ENCODE measurements at regions not wholly inside any gene's neighbourhood (a gene's known extent, or its start where the extent isn't known, plus 50 kb on each side); places are given as distances from the start of the nearest gene placed in this dataset.

DNA sequence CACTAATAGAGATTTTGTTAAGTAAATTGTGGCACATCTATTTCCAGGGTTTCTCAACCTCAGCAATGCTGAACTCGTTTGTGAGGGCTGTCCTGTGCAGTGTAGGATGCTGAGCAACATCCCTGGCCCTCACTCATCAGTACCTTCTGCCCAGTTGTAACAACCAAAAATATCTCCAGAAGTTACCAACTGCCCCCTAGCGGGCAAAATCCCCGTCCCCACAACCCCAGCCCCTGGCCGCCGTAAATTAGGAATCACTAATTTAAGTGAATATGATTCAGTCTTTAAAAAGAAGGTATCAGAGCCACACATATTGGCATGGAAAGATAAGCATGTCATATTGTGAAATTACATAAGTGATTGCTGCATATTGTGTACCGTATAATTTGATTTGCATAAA lies 123.4 kb downstream of the ASB9 start:
- TF ChIP-seq CTCF (IDR thresholded peaks at IDR 0.05; ENCODE audit: low read depth, low read length) = peak; percentile 37
- DNase-seq (ENCODE audit: extremely low read depth, low read depth) = no peak

DNA sequence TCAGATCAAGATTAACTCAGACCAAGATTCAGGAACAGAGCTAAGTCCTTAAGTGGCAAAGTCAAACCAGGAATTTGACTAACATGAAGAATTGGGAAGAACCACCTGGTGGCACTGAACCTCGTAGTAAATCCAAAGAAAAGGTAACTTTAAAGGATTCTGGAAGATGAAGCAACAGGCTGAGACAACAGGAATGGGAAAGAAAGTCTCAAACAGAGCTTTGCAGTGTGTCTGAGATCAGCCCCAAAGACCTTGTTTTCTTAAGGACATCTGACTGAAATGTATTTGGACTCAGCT lies 126.1 kb downstream of the ASB9 start:
- no peak for DNase-seq (ENCODE audit: extremely low read depth, low read depth)
- TF ChIP-seq CTCF (IDR thresholded peaks at IDR 0.05; ENCODE audit: low read depth, low read length) = no peak

DNA sequence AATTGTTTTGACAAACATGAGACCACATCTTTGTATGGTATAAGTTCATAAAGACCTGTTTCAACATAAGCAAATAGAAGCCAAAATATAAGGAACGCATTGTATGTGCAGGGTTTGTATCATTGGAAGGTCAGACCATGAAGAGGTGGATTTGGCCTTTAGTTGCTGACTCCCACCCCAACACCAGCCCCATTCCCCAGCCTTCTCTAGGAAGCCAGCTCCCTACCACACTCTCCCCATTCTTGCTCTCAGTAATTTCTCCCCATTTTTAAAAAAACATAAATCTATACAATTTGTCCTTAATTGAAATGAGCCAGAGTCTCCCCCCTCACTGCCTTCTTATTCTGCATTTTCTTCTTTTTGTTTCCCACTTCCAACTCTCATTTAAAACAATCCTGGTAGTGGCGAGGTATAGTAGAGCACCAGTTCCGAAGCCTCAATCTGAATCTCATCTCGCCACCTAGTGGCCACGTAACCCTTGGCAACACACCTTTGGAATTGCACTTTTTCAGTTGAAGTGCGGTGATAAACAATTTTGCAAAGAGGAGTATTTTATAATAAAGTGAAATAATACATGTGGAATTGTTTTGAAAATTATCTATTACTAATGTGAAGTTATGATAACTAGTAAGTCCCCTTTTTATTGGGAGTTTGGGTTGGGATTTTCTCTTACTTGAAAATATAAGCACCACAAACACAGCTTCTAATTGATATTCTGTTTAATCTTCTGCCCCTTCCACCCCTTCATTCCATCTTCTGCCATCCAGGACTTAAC lies 126.6 kb downstream of the ASB9 start:
- no peak for DNase-seq (ENCODE audit: extremely low read depth, low read depth)
- TF ChIP-seq CTCF (IDR thresholded peaks at IDR 0.05; ENCODE audit: low read depth, low read length) = peak; percentile 75

DNA sequence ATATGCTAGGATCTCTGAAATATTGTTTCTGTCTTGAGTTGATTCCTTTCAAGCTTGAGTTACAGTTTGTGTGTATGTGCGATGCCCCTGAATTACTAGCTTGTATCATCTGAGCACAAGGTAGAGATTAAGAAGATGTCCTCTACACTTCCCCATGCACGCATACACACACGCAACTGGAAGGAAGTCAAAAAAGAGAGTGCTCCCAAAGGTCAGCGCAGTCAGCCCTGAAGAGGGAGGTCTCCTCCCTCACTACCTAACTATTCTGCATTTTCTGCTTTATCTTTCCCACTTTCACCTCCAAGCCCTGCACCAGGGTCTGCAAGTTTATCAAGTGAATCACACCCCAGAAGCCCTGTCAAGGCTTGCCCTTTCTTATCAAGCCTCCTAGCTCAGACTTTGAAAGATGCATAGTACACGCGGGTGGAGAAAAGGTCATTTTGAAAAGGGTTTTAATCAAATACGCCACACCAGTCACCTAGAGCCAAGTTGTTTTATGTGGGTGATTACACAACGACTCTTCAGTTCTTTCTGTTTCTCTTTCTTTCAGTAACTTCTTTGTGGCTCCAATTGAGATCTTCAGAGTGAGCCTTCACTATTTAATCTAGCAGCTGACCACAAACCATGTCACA lies 127.7 kb downstream of the ASB9 start:
- DNase-seq (ENCODE audit: extremely low read depth, low read depth) = no peak
- TF ChIP-seq CTCF (IDR thresholded peaks at IDR 0.05; ENCODE audit: low read depth, low read length) = no peak

GRCh38 chrX:15136795-15137194 lies 133.1 kb downstream of the ASB9 start:
- TF ChIP-seq CTCF (IDR thresholded peaks at IDR 0.05; ENCODE audit: low read depth, low read length) = no peak
- DNase-seq (ENCODE audit: extremely low read depth, low read depth) = no peak

- no peak for TF ChIP-seq CTCF (IDR thresholded peaks at IDR 0.05; ENCODE audit: low read depth, low read length)
These were observed 140.5 kb downstream of the ASB9 start for GRCh38 chrX:15129412-15129811.

DNA sequence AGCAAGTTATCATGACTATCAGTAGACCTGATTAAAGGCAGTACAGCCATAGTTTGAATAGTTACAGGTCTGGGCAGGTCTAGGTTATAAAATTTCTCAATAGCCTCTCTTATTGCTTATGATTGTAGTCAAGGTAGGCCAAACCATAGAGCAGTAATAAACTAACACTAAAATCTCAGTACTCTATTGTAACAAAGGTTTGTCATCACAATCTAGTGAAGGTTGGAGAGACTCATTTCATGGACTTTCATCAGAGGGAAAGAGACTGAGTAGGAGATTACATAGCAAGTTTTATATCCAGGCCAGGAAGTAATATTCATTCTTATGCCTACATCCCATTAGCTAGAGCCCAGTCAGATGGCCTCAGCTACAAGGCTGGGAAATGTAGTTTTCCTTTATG lies 141.0 kb downstream of the ASB9 start:
- no peak for DNase-seq (ENCODE audit: extremely low read depth, low read depth)
- no peak for TF ChIP-seq CTCF (IDR thresholded peaks at IDR 0.05; ENCODE audit: low read depth, low read length)

More at GRCh38 chrX:15129412-15129811, 140.5 kb downstream of the ASB9 start:
- DNase-seq (ENCODE audit: extremely low read depth, low read depth) = no peak

All from AG09319 (cell line).